VCaP (cell line): ENCODE measurements at regions not wholly inside any gene's neighbourhood (a gene's known extent, or its start where the extent isn't known, plus 50 kb on each side); places are given as distances from the start of the nearest gene placed in this dataset.

Experiments used
- H3K27ac ChIP-seq: fragments of 450-650 bp; 2 replicates; pipeline ENCODE4 v1.5.1; 2017
- CTCF ChIP-seq: fragments of 450-650 bp; conservative IDR thresholded peaks from 2 replicates; pipeline ENCODE4 v1.5.1; 2017; ENCODE audit warnings: mild to moderate bottlenecking, moderate library complexity

GRCh38 chr11:25593221-25593620, 738.7 kb upstream of the ANO3 start:
- H3K27ac ChIP-seq, result no peak overlapping the region
- TF ChIP-seq CTCF, result no peak

DNA sequence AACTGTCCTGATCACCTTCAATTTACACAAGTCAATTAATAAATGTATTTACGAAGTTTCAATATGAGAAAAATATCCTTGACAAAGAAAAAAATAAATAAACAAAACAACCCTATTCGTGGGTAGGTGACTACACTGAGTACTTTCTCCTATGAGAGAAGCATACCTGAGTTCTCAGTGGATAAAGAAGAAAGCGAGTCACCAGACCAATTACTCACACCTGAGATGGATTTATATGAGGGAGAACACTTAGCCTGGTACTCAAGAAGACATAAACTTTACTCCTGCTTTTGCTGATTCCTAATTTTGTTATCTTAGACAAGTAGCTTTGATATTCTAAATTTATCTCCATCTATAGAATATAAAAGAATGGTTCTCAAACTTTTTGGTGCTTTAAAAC, 735.2 kb upstream of the ANO3 start:
- TF ChIP-seq CTCF, result no peak
- no peak overlapping the region for H3K27ac ChIP-seq

DNA sequence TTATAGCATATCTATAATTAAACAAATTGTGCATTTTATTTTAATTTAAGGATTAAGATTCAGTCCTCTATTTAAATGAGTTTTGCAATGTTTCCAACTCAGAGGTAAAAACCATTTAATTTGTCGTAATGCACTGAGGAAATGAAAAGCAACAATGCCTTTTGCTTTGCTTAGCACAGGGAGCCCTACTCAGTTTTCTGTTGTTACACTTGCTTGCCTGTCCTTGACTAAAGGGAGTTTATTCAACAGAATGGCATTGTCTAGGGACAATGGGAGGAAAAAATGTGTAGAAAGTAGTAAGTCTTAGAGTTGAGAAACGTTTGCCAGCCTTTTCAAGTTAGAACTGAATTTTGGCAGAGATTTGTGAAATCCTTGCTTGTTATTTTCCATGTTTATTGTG, 734.2 kb upstream of the ANO3 start:
- no peak overlapping the region for H3K27ac ChIP-seq
- no peak for TF ChIP-seq CTCF

DNA sequence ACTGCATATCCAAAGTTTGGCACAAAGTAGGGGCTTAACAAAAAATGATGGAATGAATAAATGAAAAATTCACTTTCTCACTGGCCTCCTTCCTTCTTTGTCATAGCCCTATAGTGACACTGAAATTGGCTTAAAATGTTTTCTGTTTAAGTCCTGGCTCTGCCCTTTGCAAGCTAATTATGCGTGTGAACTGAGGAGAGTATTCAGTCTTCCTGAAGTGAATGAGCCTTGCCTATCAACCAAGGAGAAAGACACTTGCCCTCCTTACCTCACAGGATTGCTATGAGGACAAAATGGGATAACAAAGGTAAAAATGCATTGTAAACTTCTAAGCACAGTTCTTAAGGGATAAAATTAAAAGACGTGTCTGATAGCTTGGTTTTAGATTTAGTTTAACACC, 729.8 kb upstream of the ANO3 start:
- TF ChIP-seq CTCF, result no peak
- no peak overlapping the region for H3K27ac ChIP-seq

DNA sequence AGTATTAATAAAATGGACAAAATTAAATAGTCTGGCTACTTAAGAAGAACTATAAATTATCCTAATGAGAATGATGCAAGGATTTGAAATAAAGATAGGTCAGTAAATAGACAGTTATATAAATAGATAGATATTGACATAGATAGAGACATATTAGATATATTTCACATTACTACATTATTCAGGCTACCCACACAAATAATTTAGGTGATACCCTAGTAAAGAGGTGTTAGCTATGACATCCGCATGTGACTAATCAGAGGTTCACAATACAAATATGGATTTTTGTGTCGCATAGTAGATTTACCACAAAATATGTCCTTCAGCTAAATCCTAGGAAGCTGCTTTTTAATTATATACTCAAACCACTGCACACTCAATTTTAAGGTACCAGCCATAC, 729.0 kb upstream of the ANO3 start:
- TF ChIP-seq CTCF, result no peak
- H3K27ac ChIP-seq, result no peak overlapping the region

- TF ChIP-seq CTCF, result no peak
- no peak overlapping the region for H3K27ac ChIP-seq
Observed at GRCh38 chr11:25612806-25613205, 719.1 kb upstream of the ANO3 start.

GRCh38 chr11:25613451-25613850, 718.5 kb upstream of the ANO3 start:
- TF ChIP-seq CTCF, result no peak
- no peak overlapping the region for H3K27ac ChIP-seq

DNA sequence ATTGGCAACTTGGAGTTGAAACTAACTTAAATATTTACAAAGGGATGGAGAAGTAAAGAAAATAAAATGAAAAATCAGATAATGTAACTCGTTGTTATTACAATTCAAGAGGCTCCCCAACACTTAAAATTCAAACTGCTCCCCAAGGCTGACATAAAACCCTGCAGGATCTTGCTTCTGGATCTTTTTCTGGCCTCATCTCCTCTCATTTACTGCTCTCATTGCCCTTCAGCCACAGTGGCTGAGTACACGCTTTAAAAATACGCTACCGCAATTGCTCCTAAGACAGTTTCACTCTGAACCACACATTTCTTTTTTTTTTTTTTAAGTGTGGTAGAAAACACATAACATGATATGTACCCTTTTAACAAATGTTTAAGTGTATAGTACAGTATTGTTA, 718.1 kb upstream of the ANO3 start:
- no peak for TF ChIP-seq CTCF

More for the DNA sequence above, 718.1 kb upstream of the ANO3 start:
- no peak overlapping the region for H3K27ac ChIP-seq
